ENCODE measurements at regions not wholly inside any gene's neighbourhood (a gene's known extent, or its start where the extent isn't known, plus 50 kb on each side); places are given as distances from the start of the nearest gene placed in this dataset.

DNA sequence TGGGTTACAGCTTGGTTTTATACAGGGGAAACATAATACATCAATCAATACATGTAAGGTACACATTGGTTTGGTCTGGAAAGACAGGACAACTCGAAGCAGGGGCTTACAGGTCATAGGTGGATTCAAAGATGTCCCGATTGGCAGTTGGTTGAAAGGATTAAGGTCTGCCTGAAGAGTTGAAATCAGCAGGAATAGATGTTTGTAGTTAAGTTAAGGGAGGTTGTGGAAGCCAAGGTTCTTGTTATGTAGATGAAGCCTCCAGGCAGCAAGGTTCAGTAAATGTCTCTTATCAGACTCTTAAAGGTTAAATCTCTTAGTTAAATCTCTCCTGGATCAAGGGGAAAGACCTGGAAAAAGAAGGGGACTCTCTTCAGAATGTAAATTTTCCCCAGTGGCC lies 58.4 kb upstream of the MINAR1 start:
- TF ChIP-seq EP300 (IDR thresholded peaks at IDR 0.05; ENCODE audit: low read depth in 2 of 2, low read length in 2 of 2) (no peak), EP300 (CRISPR knock-in tag; IDR thresholded peaks at IDR 0.05; ENCODE audit: borderline replicate concordance) (no peak), POLR2AphosphoS2 (IDR thresholded peaks at IDR 0.05; ENCODE audit: low read depth, low read length) (no peak), ATF3 (CRISPR knock-in tag; IDR thresholded peaks at IDR 0.05) (no peak), MAFF (IDR thresholded peaks at IDR 0.05; ENCODE audit: low read depth, low read length) (no peak), JARID2 (CRISPR knock-in tag; IDR thresholded peaks at IDR 0.05; ENCODE audit: insufficient replicate concordance) (no peak), ZNF274 (CRISPR knock-in tag; IDR thresholded peaks at IDR 0.05) (no peak), RBAK (CRISPR knock-in tag; IDR thresholded peaks at IDR 0.05) (no peak), POLR2A (IDR thresholded peaks at IDR 0.05; ENCODE audit: insufficient read depth in 1 of 2, low read depth in 2 of 2, low read length in 2 of 2) (no peak), SIN3A (IDR thresholded peaks at IDR 0.05; ENCODE audit: borderline replicate concordance, low read depth, low read length) (no peak), ZBTB33 (CRISPR knock-in tag; IDR thresholded peaks at IDR 0.05) (no peak)
- TF ChIP-seq, protein P1, sequence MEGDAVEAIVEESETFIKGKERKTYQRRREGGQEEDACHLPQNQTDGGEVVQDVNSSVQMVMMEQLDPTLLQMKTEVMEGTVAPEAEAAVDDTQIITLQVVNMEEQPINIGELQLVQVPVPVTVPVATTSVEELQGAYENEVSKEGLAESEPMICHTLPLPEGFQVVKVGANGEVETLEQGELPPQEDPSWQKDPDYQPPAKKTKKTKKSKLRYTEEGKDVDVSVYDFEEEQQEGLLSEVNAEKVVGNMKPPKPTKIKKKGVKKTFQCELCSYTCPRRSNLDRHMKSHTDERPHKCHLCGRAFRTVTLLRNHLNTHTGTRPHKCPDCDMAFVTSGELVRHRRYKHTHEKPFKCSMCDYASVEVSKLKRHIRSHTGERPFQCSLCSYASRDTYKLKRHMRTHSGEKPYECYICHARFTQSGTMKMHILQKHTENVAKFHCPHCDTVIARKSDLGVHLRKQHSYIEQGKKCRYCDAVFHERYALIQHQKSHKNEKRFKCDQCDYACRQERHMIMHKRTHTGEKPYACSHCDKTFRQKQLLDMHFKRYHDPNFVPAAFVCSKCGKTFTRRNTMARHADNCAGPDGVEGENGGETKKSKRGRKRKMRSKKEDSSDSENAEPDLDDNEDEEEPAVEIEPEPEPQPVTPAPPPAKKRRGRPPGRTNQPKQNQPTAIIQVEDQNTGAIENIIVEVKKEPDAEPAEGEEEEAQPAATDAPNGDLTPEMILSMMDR (CRISPR knock-in tag; IDR thresholded peaks at IDR 0.05) = no peak
- TF ChIP-seq, protein P2, sequence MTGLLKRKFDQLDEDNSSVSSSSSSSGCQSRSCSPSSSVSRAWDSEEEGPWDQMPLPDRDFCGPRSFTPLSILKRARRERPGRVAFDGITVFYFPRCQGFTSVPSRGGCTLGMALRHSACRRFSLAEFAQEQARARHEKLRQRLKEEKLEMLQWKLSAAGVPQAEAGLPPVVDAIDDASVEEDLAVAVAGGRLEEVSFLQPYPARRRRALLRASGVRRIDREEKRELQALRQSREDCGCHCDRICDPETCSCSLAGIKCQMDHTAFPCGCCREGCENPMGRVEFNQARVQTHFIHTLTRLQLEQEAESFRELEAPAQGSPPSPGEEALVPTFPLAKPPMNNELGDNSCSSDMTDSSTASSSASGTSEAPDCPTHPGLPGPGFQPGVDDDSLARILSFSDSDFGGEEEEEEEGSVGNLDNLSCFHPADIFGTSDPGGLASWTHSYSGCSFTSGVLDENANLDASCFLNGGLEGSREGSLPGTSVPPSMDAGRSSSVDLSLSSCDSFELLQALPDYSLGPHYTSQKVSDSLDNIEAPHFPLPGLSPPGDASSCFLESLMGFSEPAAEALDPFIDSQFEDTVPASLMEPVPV (CRISPR knock-in tag; IDR thresholded peaks at IDR 0.05) = no peak
